Hepatocyte (in vitro differentiated cells): ENCODE measurements at regions not wholly inside any gene's neighbourhood (a gene's known extent, or its start where the extent isn't known, plus 50 kb on each side); places are given as distances from the start of the nearest gene placed in this dataset.

Source experiments
- DNase-seq: peaks from one replicate; pipeline ENCODE4 v3.0.0-alpha.2; 2016; ENCODE audit warnings: low spot score
- H2AFZ ChIP-seq: fragments of 200-600 bp; sonication (generic); 2 replicates; pipeline ENCODE4 v1.6.0; 2016; ENCODE audit warnings: antibody characterized with exemption, mild to moderate bottlenecking
- H3K27ac ChIP-seq: fragments of 200-600 bp; sonication (generic); 2 replicates; pipeline ENCODE4 v1.5.1; 2016; ENCODE audit warnings: mild to moderate bottlenecking
- H3K27me3 ChIP-seq: fragments of 200-600 bp; sonication (generic); 2 replicates; pipeline ENCODE4 v1.6.1; 2016
- H3K36me3 ChIP-seq: fragments of 200-600 bp; sonication (generic); replicated peaks from 2 replicates; pipeline ENCODE4 v1.5.1; 2016; ENCODE audit warnings: low read depth; ENCODE audit not compliant: insufficient read depth
- H3K4me1 ChIP-seq: fragments of 200-600 bp; sonication (generic); 2 replicates; pipeline ENCODE4 v1.5.1; 2016; ENCODE audit warnings: mild to moderate bottlenecking, moderate library complexity; ENCODE audit not compliant: insufficient read depth
- H3K4me2 ChIP-seq: fragments of 200-600 bp; sonication (generic); 2 replicates; pipeline ENCODE4 v1.6.0; 2016
- H3K4me3 ChIP-seq: fragments of 200-600 bp; sonication (generic); 2 replicates; pipeline ENCODE4 v1.5.1; 2016; ENCODE audit warnings: mild to moderate bottlenecking
- H3K79me2 ChIP-seq: fragments of 200-600 bp; sonication (generic); 2 replicates; pipeline ENCODE4 v1.6.0; 2017; ENCODE audit warnings: mild to moderate bottlenecking
- H3K9me2 ChIP-seq: fragments of 200-600 bp; sonication (generic); replicated peaks from 2 replicates; pipeline ENCODE4 v1.6.0; 2017; ENCODE audit warnings: mild to moderate bottlenecking; ENCODE audit not compliant: insufficient read depth
- H3K9me3 ChIP-seq: fragments of 200-600 bp; sonication (generic); 2 replicates; pipeline ENCODE4 v1.5.1; 2016; ENCODE audit warnings: low read depth, mild to moderate bottlenecking
- H4K20me1 ChIP-seq: fragments of 200-600 bp; sonication (generic); 2 replicates; pipeline ENCODE4 v1.6.0; 2016; ENCODE audit warnings: mild to moderate bottlenecking; ENCODE audit not compliant: insufficient read depth, poor library complexity, severe bottlenecking
- CTCF ChIP-seq: fragments of 200-600 bp; sonication (generic); IDR thresholded peaks from 2 replicates; pipeline ENCODE4 v1.5.1; 2016; ENCODE audit warnings: antibody characterized with exemption, mild to moderate bottlenecking; ENCODE audit not compliant: poor library complexity
- EZH2 ChIP-seq: fragments of 200-600 bp; sonication (generic); IDR thresholded peaks from 2 replicates; pipeline ENCODE4 v1.6.1; 2016; ENCODE audit warnings: antibody characterized with exemption, mild to moderate bottlenecking, borderline replicate concordance
- EZH2phosphoT487 ChIP-seq: fragments of 200-600 bp; sonication (generic); IDR thresholded peaks from one replicate; pipeline ENCODE4 v1.6.1; 2018; ENCODE audit warnings: antibody characterized with exemption, mild to moderate bottlenecking, low read depth, moderate library complexity; ENCODE audit not compliant: unreplicated experiment, severe bottlenecking
- WGBS: methylation state at CpG from one replicate; pipeline ENCODE4 v1.1.6; 2016; ENCODE audit warnings: low lambda C conversion rate; ENCODE audit errors: missing lambda C conversion rate; 5-methylcytosine and 5-hydroxymethylcytosine counted together

DNA sequence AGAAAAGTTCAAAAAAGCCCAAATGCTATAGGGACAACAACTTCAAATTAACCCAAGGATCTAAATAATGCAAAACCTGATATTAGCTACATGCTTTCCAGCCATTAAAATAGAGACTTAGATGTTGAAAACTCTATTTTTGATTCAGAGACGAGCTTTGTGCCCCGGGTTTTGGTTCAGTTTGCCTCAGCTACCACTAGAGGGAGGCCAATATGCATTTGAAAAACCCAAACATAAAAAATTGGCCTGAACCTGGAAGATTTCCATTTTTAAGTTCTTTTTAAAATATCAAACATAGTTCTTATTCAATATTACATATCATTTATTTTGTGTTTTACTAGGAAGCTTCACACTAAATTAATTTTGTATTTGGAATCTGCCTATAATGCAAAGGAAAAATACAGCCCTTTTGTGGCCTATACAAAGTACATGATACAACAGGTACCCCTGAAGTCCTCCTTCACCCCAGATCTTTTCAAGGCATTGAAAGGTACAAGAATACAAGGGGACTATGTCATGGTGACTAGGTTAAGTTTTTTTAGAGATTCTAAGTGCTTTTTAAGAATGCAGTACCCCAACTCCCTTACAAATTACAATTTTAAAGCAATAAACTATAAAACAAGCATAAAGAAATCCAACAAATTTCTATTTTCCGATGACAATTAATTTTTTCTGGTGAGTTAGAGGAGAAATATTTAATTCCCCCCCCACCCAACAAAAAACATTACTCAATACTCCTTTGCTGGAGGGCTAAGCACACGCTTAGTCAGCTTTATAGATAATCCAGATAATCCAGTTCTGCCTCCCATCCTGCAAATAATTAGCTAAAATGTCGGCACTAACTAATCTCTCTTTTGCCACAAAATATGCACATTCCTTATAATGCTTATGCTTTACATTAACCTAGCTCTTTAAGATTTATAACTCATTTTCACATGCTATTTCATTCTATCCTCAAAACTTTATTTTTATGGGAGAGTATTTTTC, 97.7 kb upstream of the PTPN13 start:
- no peak overlapping the region for H2AFZ ChIP-seq
- TF ChIP-seq CTCF = peak; percentile 87
- no peak for TF ChIP-seq EZH2
- WGBS = 22% methylated on average over 5 of the region's 5 CpGs
- H3K27me3 ChIP-seq = no peaks in the 10 kb centered on the region
- no peaks in the 10 kb centered on the region for H4K20me1 ChIP-seq
- no peak overlapping the region for H3K4me3 ChIP-seq
- no peaks in the 10 kb centered on the region for H3K36me3 ChIP-seq
- peak overlapping the region; percentile 10 for H3K27ac ChIP-seq
- no peaks in the 10 kb centered on the region for H3K9me2 ChIP-seq
- H3K4me1 ChIP-seq = peaks cover 8% of the 10 kb centered on the region
- DNase-seq = peak; percentile 72
- H3K9me3 ChIP-seq = no peaks in the 10 kb centered on the region
- no peaks in the 10 kb centered on the region for H3K79me2 ChIP-seq
- H3K4me2 ChIP-seq = no peak overlapping the region

DNA sequence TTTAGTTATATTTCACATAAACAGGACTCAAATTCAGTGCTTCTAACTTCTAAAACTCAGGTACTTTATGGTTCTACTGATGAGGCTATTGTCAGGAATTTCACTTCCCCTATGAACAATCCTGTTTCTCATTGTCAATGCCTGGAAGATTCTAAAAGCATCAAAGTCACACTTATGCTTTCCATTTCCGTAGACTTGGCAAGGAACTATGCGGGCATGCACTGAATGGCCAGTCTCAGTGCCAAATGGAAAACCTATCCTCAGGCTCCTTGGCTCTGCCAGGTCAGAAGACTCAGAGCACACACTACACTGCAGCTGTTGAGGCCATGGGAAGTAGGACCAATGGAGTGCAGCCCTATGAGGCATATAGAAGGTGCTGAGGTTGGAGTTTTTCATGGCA, 97.0 kb upstream of the PTPN13 start:
- H3K36me3 ChIP-seq = no peaks in the 10 kb centered on the region
- H3K9me3 ChIP-seq = no peaks in the 10 kb centered on the region
- H2AFZ ChIP-seq = no peak overlapping the region
- no peak overlapping the region for H3K4me3 ChIP-seq
- H3K4me2 ChIP-seq = no peak overlapping the region
- no peaks in the 10 kb centered on the region for H3K9me2 ChIP-seq
- 65% methylated on average over 2 of the region's 2 CpGs for WGBS
- TF ChIP-seq EZH2phosphoT487 (no peak), EZH2 (no peak), CTCF (no peak)
- peak; percentile 22 for DNase-seq
- peaks cover 8% of the 10 kb centered on the region for H3K4me1 ChIP-seq
- no peaks in the 10 kb centered on the region for H3K79me2 ChIP-seq
- H3K27ac ChIP-seq = no peak overlapping the region
- H3K27me3 ChIP-seq = no peaks in the 10 kb centered on the region
- H4K20me1 ChIP-seq = no peaks in the 10 kb centered on the region

DNA sequence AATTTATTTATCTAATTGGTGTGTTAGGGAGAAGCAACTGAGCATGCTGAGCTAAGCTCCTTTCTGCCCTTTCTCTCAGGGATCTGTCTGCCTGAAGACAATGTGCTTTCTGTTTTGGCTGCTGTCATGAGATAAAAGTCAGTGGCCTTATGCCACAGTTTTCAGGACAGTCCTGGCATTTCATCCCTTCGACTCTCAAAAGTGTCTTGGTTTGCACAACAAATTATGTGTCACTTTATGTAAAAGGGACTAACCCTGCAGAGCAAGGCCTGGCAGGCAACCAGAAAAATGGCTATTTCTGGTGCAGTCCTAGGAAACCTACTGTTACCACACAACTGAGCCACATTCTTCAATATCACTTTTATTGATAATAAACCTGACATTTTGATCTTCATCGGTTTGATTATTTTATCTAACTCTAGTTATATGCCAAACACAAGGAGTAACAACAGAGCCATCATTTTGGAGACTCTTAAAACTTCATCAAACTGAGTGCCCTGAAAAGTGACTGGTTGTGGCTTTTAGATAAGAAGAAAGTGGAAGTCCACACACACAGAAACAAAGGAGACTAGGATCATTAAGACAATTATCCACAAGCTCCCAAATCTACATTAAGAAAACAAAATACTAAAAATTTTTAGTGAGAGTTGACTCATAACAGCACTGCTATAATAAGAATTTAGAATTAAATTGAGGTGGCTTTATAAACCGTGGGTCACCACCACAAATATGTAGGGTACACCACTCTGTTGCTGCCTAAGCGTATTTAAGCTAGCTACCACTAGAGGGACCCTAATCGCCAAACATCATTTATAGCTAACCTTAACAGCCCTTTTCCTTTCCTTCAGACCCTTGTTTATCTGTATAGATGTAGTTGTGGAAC, 95.9 kb upstream of the PTPN13 start:
- H3K9me3 ChIP-seq = no peaks in the 10 kb centered on the region
- TF ChIP-seq EZH2 = no peak
- peak; percentile 81 for TF ChIP-seq CTCF
- DNase-seq = peak; percentile 78
- H3K79me2 ChIP-seq = no peaks in the 10 kb centered on the region
- no peak overlapping the region for H3K4me3 ChIP-seq
- H4K20me1 ChIP-seq = no peaks in the 10 kb centered on the region
- no peak overlapping the region for H3K27ac ChIP-seq
- H3K36me3 ChIP-seq = no peaks in the 10 kb centered on the region
- no peaks in the 10 kb centered on the region for H3K27me3 ChIP-seq
- H2AFZ ChIP-seq = no peak overlapping the region
- no peaks in the 10 kb centered on the region for H3K9me2 ChIP-seq
- peaks cover 8% of the 10 kb centered on the region for H3K4me1 ChIP-seq
- peak overlapping the region; percentile 6 for H3K4me2 ChIP-seq
- 31% methylated on average over 5 of the region's 5 CpGs for WGBS
